ACC112 (cell line): ENCODE measurements at regions not wholly inside any gene's neighbourhood (a gene's known extent, or its start where the extent isn't known, plus 50 kb on each side); places are given as distances from the start of the nearest gene placed in this dataset.
A peak's percentile ranks its signal among the peaks of the same experiment; 100 is the strongest.

Experiments used
- H2AFZ ChIP-seq: fragments of 200-600 bp; sonication (generic); one replicate; pipeline ENCODE4 v1.6.0; 2017; ENCODE audit warnings: antibody characterized with exemption, low read length; ENCODE audit not compliant: unreplicated experiment
- H3K27ac ChIP-seq: fragments of 200-600 bp; sonication (generic); 2 replicates; pipeline ENCODE4 v1.5.1; 2014; ENCODE audit warnings: low read depth, mild to moderate bottlenecking, antibody characterized with exemption, low read length, moderate library complexity
- H3K27me3 ChIP-seq: fragments of 200-600 bp; sonication (generic); 2 replicates; pipeline ENCODE4 v1.6.1; 2014; ENCODE audit warnings: mild to moderate bottlenecking, antibody characterized with exemption, low read length, moderate library complexity, mixed read lengths; ENCODE audit not compliant: insufficient read depth
- H3K36me3 ChIP-seq: fragments of 200-600 bp; sonication (generic); 2 replicates; pipeline ENCODE4 v1.6.1; 2016; ENCODE audit warnings: mild to moderate bottlenecking, antibody characterized with exemption, low read length, moderate library complexity, mixed read lengths; ENCODE audit not compliant: insufficient read depth
- H3K4me1 ChIP-seq: fragments of 200-600 bp; sonication (generic); one replicate; pipeline ENCODE4 v1.6.1; 2016; ENCODE audit warnings: low read length, mixed read lengths; ENCODE audit not compliant: insufficient read depth, unreplicated experiment, control insufficient read depth
- H3K4me3 ChIP-seq: fragments of 200-600 bp; sonication (generic); 2 replicates; pipeline ENCODE4 v1.5.1; 2014; ENCODE audit warnings: mild to moderate bottlenecking, low read depth, low read length
- H3K79me2 ChIP-seq: fragments of 200-600 bp; sonication (generic); one replicate; pipeline ENCODE4 v1.6.0; 2016; ENCODE audit warnings: low read length; ENCODE audit not compliant: control insufficient read depth, unreplicated experiment, insufficient read depth

- H2AFZ ChIP-seq, result no peak overlapping the region
- no peaks in the 10 kb centered on the region for H3K36me3 ChIP-seq
- no peaks in the 10 kb centered on the region for H3K79me2 ChIP-seq
- H3K4me3 ChIP-seq, result no peak overlapping the region
- H3K27ac ChIP-seq, result no peak overlapping the region
- peaks cover 22% of the 10 kb centered on the region for H3K4me1 ChIP-seq
- no peaks in the 10 kb centered on the region for H3K27me3 ChIP-seq
These were observed 63.8 kb upstream of the XCR1 start for GRCh38 chr3:46091046-46091445.

- no peaks in the 10 kb centered on the region for H3K27me3 ChIP-seq
- H3K79me2 ChIP-seq, result no peaks in the 10 kb centered on the region
- no peak overlapping the region for H2AFZ ChIP-seq
- H3K4me1 ChIP-seq, result peaks cover 22% of the 10 kb centered on the region
- H3K36me3 ChIP-seq, result no peaks in the 10 kb centered on the region
- H3K27ac ChIP-seq, result peak overlapping the region; percentile 75
- no peak overlapping the region for H3K4me3 ChIP-seq
These were observed 62.9 kb upstream of the XCR1 start for GRCh38 chr3:46090161-46090591.

- Histone ChIP-seq H2AFZ (no peak overlapping the region), H3K79me2 (no peaks in the 10 kb centered on the region), H3K4me1 (peaks cover 22% of the 10 kb centered on the region), H3K4me3 (no peak overlapping the region), H3K27me3 (no peaks in the 10 kb centered on the region), H3K36me3 (no peaks in the 10 kb centered on the region), H3K27ac (peak overlapping the region; percentile 75)
These were observed 62.1 kb upstream of the XCR1 start for GRCh38 chr3:46089237-46090011.

GRCh38 chr3:46087871-46088270, 60.6 kb upstream of the XCR1 start:
- no peaks in the 10 kb centered on the region for H3K79me2 ChIP-seq
- no peak overlapping the region for H3K27ac ChIP-seq
- peaks cover 22% of the 10 kb centered on the region for H3K4me1 ChIP-seq
- no peaks in the 10 kb centered on the region for H3K27me3 ChIP-seq
- H3K36me3 ChIP-seq, result no peaks in the 10 kb centered on the region
- no peak overlapping the region for H3K4me3 ChIP-seq
- H2AFZ ChIP-seq, result no peak overlapping the region

GRCh38 chr3:46086986-46087385, 59.7 kb upstream of the XCR1 start:
- no peaks in the 10 kb centered on the region for H3K36me3 ChIP-seq
- H3K27me3 ChIP-seq, result no peaks in the 10 kb centered on the region
- H3K27ac ChIP-seq, result no peak overlapping the region
- H3K4me3 ChIP-seq, result no peak overlapping the region
- no peak overlapping the region for H2AFZ ChIP-seq
- no peaks in the 10 kb centered on the region for H3K79me2 ChIP-seq
- H3K4me1 ChIP-seq, result peaks cover 22% of the 10 kb centered on the region

GRCh38 chr3:46086083-46086437, 58.8 kb upstream of the XCR1 start:
- Histone ChIP-seq H3K36me3 (no peaks in the 10 kb centered on the region), H2AFZ (no peak overlapping the region), H3K27me3 (no peaks in the 10 kb centered on the region), H3K79me2 (no peaks in the 10 kb centered on the region), H3K4me1 (peaks cover 22% of the 10 kb centered on the region), H3K4me3 (no peak overlapping the region), H3K27ac (no peak overlapping the region)

GRCh38 chr3:46085421-46086082, 58.3 kb upstream of the XCR1 start:
- Histone ChIP-seq H3K27me3 (no peaks in the 10 kb centered on the region), H3K27ac (no peak overlapping the region), H2AFZ (no peak overlapping the region), H3K79me2 (no peaks in the 10 kb centered on the region), H3K36me3 (no peaks in the 10 kb centered on the region), H3K4me1 (peaks cover 20% of the 10 kb centered on the region), H3K4me3 (no peak overlapping the region)

GRCh38 chr3:46083956-46084355, 56.7 kb upstream of the XCR1 start:
- H3K27me3 ChIP-seq, result no peaks in the 10 kb centered on the region
- H3K4me1 ChIP-seq, result peaks cover 4% of the 10 kb centered on the region
- H2AFZ ChIP-seq, result no peak overlapping the region
- H3K79me2 ChIP-seq, result no peaks in the 10 kb centered on the region
- H3K4me3 ChIP-seq, result no peak overlapping the region
- H3K36me3 ChIP-seq, result no peaks in the 10 kb centered on the region
- H3K27ac ChIP-seq, result no peak overlapping the region

GRCh38 chr3:46082849-46083248, 55.6 kb upstream of the XCR1 start:
- no peaks in the 10 kb centered on the region for H3K4me1 ChIP-seq
- no peak overlapping the region for H3K27ac ChIP-seq
- H3K4me3 ChIP-seq, result no peak overlapping the region
- H3K27me3 ChIP-seq, result no peaks in the 10 kb centered on the region
- no peaks in the 10 kb centered on the region for H3K79me2 ChIP-seq
- H3K36me3 ChIP-seq, result no peaks in the 10 kb centered on the region
- no peak overlapping the region for H2AFZ ChIP-seq

- Histone ChIP-seq H3K27me3 (no peaks in the 10 kb centered on the region), H3K27ac (no peak overlapping the region), H2AFZ (no peak overlapping the region), H3K79me2 (no peaks in the 10 kb centered on the region), H3K4me1 (no peaks in the 10 kb centered on the region), H3K36me3 (no peaks in the 10 kb centered on the region), H3K4me3 (no peak overlapping the region)
These were observed 54.7 kb upstream of the XCR1 start for GRCh38 chr3:46082021-46082420.

- H3K27ac ChIP-seq, result no peak overlapping the region
These were observed 53.7 kb upstream of the XCR1 start for GRCh38 chr3:46080969-46081345.

More at GRCh38 chr3:46080969-46081345, 53.7 kb upstream of the XCR1 start:
- Histone ChIP-seq H3K4me1 (no peaks in the 10 kb centered on the region), H3K79me2 (no peaks in the 10 kb centered on the region), H3K4me3 (no peak overlapping the region), H3K36me3 (no peaks in the 10 kb centered on the region), H2AFZ (no peak overlapping the region), H3K27me3 (no peaks in the 10 kb centered on the region)
